Ovary (tissue), 1 donor: ENCODE measurements at regions not wholly inside any gene's neighbourhood (a gene's known extent, or its start where the extent isn't known, plus 50 kb on each side); places are given as distances from the start of the nearest gene placed in this dataset.

Source experiments
- EP300 ChIP-seq: sonication (generic); formaldehyde crosslinking; IDR thresholded peaks from one replicate; pipeline ENCODE4 v1.6.1; 2017; ENCODE audit warnings: antibody characterized with exemption
- POLR2A ChIP-seq: fragments of 450-650 bp; IDR thresholded peaks from one replicate; pipeline ENCODE4 v1.6.1; 2017; ENCODE audit warnings: antibody characterized with exemption, mild to moderate bottlenecking, moderate library complexity

DNA sequence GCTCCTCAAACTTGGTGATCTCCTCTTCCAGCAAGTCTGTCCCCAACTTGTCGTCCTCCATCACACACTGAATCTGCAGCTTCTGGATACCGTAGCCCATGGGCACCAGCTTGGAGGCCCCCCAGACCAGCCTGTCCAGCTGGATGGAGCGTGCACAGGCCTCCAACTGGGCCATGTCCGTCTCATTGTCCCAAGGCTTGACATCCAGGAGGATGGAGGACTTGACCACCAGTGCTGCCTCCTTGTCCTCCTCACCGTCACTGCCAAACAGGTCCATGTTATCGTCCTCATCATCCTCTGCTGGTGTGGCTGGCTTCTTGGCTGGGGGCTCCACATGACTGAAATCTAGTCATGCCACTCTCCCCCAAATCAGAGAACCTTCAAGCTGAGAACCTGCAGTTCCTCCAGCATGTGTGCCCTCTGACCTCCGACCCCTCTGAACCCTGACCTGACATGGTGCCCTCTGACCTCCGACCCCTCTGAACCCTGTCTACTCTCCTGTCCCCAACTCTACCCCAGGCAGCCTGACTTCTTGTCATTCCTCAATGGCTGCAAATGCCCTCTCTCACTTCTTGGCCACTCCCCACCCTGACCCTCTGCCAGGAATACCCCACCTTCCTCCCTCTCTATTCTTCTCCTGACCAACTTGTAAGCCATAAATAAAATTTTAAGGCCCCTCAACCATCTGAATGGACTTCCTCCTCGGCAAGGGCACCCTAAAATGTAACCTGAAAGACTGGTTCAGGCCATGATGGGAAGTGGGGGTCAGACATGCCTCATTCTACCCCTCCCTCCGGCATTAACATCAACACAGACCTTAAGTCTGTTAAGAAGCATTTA, 275.7 kb upstream of the C1orf174 start:
- TF ChIP-seq EP300: no peak
- TF ChIP-seq POLR2A: no peak
